ENCODE measurements at regions not wholly inside any gene's neighbourhood (a gene's known extent, or its start where the extent isn't known, plus 50 kb on each side); places are given as distances from the start of the nearest gene placed in this dataset.

- TF ChIP-seq CTCF (conservative IDR thresholded peaks at IDR 0.05 in 1 of 2, IDR thresholded peaks at IDR 0.05 in 1 of 2; ENCODE audit: low read depth in 1 of 2, low read length in 2 of 2): no peak
- TF ChIP-seq EZH2 (IDR thresholded peaks at IDR 0.05; ENCODE audit: low read length, missing control alignments): no peak
Measured at GRCh38 chr2:2566396-2567323, 235.6 kb upstream of the MYT1L start.

All from fibroblast of lung (primary cell).